Suppressor macrophage treated with lipopolysaccharide for 1 hour (primary cell): ENCODE measurements at regions not wholly inside any gene's neighbourhood (a gene's known extent, or its start where the extent isn't known, plus 50 kb on each side); places are given as distances from the start of the nearest gene placed in this dataset.

Experiments used
- DNase-seq, 3 donors: peaks; one replicate each; pipeline ENCODE4 v3.0.0-alpha.2; 2020 to 2022

GRCh38 chr11:71201936-71202597, 50.3 kb downstream of the SHANK2 start:
- no peak for DNase-seq

DNA sequence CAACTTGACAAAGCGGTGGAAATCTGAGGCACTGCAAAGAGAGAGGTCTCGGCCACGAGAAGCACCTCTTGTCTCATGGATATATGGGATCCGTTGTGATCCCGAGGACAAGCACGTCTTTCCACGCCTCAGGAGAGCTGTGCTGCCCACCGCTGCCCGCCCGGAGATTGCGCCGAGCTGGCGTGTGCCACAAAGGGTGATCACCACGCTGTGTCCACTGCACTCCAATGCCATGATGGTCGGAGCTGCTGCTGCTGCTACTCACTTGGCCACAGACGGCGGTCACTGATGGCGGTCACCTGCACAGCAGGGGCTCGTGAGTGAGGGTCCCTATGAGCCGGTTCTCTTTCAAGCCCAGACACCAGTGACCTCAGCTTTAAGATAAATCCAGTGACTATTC, 51.1 kb downstream of the SHANK2 start:
- no peak for DNase-seq

GRCh38 chr11:71200761-71201160, 51.6 kb downstream of the SHANK2 start:
- no peak for DNase-seq

- DNase-seq, result no peak
Observed at GRCh38 chr11:71200172-71200716, 52.1 kb downstream of the SHANK2 start.

DNA sequence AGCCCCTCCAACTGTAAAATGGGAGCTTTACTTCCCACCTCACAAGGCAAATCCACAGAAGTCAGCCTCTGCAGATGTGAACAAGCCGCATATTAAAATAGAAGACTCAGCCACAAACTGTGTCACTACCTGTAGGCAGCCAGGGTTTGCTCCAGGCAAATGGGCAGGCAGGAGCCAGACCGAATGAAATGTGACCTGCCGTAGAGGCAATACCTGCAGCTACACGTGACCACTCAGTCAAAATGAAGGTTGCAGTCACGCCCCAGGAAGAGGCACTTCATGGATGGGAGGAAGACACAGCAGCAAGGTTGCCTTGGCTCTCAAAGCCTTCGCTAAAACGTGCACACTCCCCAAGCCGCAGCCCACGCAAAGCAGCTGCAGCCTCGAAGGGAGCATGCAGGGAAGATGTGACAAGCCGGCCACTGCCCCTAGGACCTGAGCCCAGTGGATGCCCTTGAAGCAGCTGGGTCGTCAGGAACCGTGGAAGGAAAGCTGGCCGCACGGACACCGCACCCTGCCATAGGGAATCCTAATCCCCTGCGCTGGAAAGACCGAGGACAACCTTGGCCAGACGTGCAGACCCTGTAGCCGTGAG, 53.1 kb downstream of the SHANK2 start:
- DNase-seq, result no peak

- DNase-seq, result no peak
Observed at GRCh38 chr11:71198823-71199165, 53.6 kb downstream of the SHANK2 start.

DNA sequence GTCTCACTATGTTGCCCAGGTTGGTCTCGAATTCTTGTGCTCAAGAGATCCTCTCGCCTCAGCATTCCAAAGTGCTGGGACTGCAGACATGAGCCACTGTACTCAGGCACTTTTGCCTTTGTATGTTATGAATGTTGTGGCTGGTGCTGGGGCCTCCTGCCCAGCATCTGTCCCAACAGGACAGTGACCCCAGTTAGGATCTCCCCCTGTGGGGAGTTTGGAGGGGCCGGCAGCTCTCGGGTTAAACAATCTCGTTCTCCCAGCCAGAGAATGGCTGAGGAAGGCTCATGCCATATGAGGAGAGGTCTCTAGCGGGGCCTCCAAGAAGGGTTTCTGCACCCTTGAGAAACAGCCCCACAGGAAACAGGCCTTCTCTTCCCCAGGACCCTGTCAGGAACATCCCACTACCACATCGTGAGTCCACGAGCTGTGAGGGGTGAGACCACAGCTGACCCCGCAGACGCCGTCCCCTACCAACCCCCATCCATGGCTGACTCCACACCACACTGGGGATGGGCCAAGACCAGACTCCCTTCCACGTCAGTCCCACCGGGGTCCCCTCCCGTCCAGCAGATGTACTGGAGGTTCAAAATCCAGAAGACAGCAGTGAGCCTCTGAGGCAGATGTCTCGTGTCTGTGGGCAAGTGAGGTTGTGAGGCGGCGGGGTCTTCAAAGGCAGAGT, 54.1 kb downstream of the SHANK2 start:
- DNase-seq, result no peak

DNA sequence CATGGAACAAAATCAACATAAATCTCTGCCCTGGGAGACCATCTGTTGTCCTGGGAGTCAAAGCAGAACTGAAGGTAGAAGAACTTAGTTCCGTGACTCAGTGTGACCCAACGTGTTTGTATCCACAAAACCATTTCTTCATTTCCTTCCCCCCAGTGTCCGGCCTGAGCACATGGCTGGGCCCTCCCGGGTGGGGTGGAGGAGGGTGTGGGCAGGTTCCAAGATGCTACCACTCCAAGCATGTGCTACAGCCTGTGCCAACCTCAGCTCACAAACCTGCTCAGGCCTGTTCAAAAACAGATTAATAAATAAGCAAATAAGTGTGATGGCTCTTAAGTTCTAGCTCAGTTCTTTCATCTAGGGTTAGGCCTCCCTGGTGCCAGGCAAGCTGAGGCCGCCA, 55.3 kb downstream of the SHANK2 start:
- no peak for DNase-seq

GRCh38 chr11:71194710-71195109, 57.7 kb downstream of the SHANK2 start:
- DNase-seq, result no peak

- DNase-seq, result no peak
Observed at GRCh38 chr11:71193431-71193830, 58.9 kb downstream of the SHANK2 start.

GRCh38 chr11:71192629-71193028, 59.7 kb downstream of the SHANK2 start:
- DNase-seq, result no peak

GRCh38 chr11:71191201-71191600, 61.2 kb downstream of the SHANK2 start:
- no peak for DNase-seq

DNA sequence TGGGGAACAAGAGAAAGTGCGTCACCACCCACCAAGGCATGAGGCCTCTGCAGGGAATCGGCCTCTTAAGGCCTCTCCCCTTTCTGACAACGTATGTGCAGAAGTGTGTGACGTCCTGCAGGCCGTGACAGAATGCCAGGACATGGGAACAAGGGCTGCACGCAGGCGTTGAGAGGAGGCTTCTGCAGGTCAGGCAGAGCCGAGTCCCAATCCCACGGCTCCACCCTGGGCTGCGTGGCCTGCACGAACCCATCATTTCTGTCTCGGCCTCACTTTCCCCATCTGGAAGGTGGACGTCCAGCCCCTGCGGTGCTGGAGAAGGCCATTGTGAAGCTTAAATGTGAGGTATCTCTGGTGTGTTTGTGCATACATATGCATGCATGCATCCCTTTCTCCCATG, 61.8 kb downstream of the SHANK2 start:
- no peak for DNase-seq

DNA sequence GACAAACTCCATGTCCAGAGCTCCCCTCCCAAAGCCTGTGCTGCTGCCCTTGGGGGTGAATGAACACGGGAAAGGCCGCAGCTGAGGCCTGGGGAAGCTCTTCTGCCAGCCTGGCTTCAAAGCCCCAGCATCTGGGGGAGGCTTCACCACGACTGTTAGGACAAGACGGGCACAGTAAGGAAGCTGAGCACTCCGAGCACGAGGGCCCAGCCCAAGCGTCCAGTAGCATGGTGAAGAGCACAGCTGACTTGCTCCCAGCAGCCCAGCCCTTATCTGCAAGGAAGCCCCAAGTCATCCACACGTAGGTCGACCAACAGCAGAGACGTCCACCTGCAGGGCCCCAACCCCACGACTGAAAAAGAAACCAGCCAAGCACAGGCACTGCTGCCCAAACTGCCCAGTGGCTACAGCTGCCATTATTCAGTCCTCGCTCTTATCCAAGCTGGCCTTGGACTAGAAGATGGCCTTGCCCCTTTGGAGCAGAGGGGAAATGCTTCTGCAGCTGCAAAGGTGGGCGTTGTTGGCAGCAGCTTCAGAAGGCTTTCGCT, 62.5 kb downstream of the SHANK2 start:
- no peak for DNase-seq

DNA sequence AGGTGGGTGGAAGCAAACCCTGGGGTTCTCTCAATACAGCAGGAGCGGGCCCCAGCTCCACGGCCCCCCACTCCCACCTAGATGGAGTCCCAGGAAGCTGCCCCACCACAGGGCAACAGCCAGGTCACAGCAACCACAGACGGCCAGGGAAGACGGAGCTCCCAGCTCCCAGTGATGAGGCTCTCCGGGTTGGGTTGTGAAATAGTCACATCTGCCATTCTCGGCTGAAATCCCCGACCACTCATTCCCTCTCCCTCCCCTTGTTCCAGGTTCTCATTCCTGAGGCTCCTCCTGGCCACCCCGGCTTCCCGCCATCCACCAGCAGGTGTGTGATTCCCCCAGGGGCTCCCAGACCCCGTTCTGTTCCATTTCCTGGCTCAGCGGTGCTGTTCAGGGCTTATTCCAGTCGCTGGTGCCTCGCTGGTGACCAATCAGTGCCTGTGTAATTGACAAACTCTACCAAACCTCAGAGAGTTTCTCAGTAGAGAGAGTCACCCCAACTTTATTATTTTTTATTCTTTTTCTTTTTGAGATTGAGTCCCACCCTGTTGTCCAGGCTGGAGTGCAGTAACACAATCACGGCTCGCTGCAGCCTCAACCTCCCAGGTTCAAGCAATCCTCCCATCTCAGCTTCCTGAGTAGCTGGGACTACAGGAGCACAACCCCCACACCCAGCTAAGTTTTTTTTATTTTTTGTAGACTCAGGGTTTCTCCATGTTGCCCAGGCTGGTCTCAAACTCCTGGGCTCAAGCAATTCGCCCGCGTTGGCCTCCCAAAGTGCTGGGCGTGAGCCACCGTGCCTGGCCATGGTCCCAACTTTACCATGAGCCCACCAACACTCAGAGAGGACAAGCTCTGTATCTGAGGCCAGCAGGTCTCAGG, 63.2 kb downstream of the SHANK2 start:
- DNase-seq, result no peak

GRCh38 chr11:71188073-71188472, 64.3 kb downstream of the SHANK2 start:
- DNase-seq, result no peak

- no peak for DNase-seq
Observed at GRCh38 chr11:71186806-71187205, 65.6 kb downstream of the SHANK2 start.

- DNase-seq, result no peak
Observed at GRCh38 chr11:71185411-71185810, 67.0 kb downstream of the SHANK2 start.

DNA sequence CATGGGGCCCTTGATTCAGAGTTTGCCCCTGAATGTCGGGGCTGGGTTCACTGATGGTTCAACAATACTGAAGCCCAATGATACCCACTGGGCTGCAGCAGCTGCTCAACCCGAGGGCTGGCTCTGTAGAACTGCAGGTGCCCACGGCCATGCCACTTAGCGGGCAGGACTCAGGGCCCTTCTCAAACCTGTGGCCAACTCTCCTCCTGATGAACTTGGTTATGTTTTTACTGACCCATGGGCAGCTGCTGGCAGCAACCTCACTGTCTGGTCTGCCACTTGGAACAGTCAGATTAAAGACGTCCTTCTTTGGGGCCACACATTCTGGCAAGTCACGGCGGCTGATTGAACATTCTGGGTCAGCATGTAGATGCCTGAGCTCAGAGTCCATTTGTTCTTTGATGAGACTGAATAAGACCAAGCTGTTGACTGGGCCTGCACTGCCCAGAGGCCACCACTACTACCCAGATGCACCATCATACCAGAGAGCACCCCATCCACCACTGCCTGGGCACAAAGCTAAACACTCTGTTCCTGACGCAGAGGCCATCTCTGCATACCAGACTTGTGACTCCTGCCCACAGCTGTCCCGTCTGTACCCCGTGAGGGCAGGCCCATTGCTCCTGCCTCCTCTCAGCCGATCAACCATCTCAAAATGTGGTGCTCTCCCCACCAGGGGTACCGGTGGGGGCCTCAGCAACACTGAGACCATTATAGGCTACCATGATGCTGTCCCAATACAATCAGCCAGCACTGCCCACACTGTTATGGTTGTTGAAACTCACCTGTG, 67.8 kb downstream of the SHANK2 start:
- no peak for DNase-seq

DNA sequence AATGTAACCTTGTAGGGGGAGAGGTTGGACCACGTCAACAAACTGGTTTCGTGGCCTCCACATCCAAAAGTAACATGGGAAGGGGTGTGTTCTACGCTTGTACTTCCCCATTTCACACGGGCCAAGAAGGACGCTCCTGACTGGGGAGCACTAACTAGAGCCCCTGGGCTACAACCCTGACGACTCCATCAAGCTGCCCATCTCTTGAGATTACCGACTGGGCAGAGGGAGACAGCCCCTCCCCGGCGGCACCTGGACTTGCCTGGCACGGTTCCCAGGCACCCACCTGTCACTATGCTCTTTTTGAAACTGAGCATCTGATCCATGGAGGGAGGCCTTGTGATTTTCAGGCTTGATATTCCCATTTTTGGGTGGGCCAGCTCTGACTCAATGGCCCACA, 68.5 kb downstream of the SHANK2 start:
- no peak for DNase-seq

GRCh38 chr11:71182791-71183677, 69.3 kb downstream of the SHANK2 start:
- no peak for DNase-seq
